Effector memory CD8-positive, alpha-beta T cell (primary cell): ENCODE measurements at regions not wholly inside any gene's neighbourhood (a gene's known extent, or its start where the extent isn't known, plus 50 kb on each side); places are given as distances from the start of the nearest gene placed in this dataset.

Experiments used
- ATAC-seq: fragments of 150-1000 bp; cut with Tn5 transposase; replicated peaks from 2 replicates; pipeline ENCODE4 v1.10.0; 2021; ENCODE audit warnings: mild to moderate bottlenecking, moderate library complexity
- DNase-seq, 3 experiments: peaks; one replicate each; pipeline ENCODE4 v3.0.0; 2021
- H3K27ac Mint-ChIP-seq, 2 donors: one replicate each; pipeline ENCODE4 v1.8.0; 2022; ENCODE audit warnings: mild to moderate bottlenecking in 2 of 2, mixed read lengths in 2 of 2, moderate library complexity in 2 of 2
- H3K27me3 Mint-ChIP-seq, 2 donors: one replicate each; pipeline ENCODE4 v1.8.0; 2022; ENCODE audit warnings: mixed read lengths in 2 of 2
- H3K36me3 Mint-ChIP-seq: one replicate; pipeline ENCODE4 v1.8.0; 2022; ENCODE audit warnings: mild to moderate bottlenecking, moderate library complexity, mixed read lengths; ENCODE audit not compliant: insufficient read depth
- H3K4me1 Mint-ChIP-seq, 2 donors: one replicate each; pipeline ENCODE4 v1.8.0; 2022; ENCODE audit warnings: low read depth in 2 of 2, mixed read lengths in 2 of 2
- H3K4me3 Mint-ChIP-seq, 2 donors: one replicate each; pipeline ENCODE4 v1.8.0; 2022; ENCODE audit warnings: mild to moderate bottlenecking in 2 of 2, mixed read lengths in 2 of 2, moderate library complexity in 2 of 2
- H3K9me3 Mint-ChIP-seq, 2 donors: one replicate each; pipeline ENCODE4 v1.8.0; 2022; ENCODE audit warnings: mixed read lengths in 2 of 2

DNA sequence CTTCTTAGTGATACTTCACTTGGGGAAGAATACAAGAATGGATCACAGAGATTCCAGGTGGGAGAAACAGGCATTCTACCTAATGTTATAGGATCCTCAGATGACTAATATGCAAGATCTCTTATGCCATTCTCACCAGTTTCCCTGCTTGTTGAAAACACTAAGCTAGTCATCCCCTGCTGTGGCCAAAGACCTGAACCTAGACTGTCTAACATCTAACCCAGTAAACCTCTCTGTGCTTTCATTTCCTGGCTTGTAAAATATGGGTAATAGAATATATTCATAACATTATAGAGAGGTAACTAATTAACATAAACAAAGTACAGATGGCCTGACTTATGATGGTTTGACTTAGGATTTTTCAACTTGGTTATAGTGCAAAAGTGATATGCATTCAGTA, 776.3 kb downstream of the TUSC7 start:
- Mint-ChIP-seq H3K9me3 (peaks cover 5 to 9% of the 10 kb centered on the region in 2 donors), H3K27ac (no peak overlapping the region), H3K36me3 (no peaks in the 10 kb centered on the region), H3K4me1 (no peaks in the 10 kb centered on the region), H3K4me3 (no peak overlapping the region), H3K27me3 (no peaks in the 10 kb centered on the region)
- ATAC-seq (no peak), DNase-seq (no peak)

DNA sequence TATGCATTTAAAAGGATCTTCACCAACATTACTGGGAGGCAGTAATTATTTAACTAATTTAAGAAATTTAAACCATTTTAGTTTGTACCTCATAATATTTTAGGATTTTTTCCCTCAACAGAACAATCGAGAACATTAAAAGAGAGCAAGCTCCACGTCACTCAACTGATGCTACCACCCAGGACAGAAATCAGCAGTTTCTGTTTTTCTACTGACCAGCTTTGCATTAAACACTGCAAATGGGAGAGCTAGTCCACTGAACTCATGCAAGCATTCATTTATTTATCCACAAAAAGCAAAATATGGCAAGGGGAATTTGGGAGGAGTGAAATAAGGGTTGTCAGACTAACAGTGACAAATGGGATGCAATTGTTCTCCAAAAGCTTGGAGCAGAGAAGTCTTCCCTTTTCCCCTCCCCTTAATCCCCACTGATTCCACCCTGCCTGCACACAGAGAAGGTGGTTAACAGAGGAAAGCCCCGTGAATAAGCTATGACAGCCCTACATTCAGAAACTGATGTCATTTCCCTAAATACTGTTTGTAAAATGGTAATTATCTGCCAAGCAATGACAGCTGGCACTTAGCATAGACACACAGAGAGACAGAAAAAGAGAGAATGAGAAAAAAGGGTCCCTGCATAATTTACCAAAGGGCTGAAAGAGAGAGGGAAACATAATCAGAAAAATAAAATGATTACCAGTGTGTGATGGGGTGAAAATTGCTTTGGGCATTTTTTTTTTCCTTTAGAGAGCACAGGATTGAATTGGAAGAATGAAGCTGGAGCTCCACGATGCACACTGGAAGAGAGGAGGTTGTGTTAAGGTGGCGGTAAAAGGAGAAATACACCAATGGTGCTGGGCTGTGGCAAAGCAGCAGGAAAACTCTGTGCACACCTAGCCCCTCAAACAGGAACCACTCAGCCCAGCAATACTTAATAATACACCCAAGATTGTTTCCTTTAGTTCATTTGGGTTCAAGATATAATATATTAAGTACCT, 777.4 kb downstream of the TUSC7 start:
- no peaks in the 10 kb centered on the region for H3K4me1 Mint-ChIP-seq
- H3K36me3 Mint-ChIP-seq: no peaks in the 10 kb centered on the region
- H3K9me3 Mint-ChIP-seq: peaks cover 2 to 9% of the 10 kb centered on the region in 2 donors
- H3K27ac Mint-ChIP-seq: no peak overlapping the region
- ATAC-seq (no peak), DNase-seq (no peak)
- H3K27me3 Mint-ChIP-seq: no peaks in the 10 kb centered on the region
- H3K4me3 Mint-ChIP-seq: no peak overlapping the region

DNA sequence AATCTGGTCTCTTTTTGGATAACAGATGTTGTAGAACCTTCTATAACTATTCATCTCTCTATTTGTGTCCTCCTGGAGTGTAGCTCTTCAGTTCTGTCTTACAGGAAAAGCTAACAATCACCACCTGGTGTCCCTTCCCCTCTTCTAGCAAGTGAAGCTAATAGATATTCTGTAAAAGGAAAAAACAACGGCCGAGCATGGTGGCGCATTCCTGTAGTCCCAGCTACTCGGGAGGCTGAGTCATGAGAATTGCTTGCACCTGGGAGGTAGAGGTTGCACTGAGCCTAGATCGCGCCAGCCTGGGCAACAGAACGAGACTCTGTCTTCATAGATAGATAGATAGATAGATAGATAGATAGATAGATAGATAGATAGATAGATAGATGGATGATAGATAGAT, 779.4 kb downstream of the TUSC7 start:
- H3K4me1 Mint-ChIP-seq: no peaks in the 10 kb centered on the region
- no peak overlapping the region for H3K27ac Mint-ChIP-seq
- DNase-seq (no peak), ATAC-seq (no peak)
- no peaks in the 10 kb centered on the region for H3K27me3 Mint-ChIP-seq
- peaks cover 2% of the 10 kb centered on the region in 2 donors for H3K9me3 Mint-ChIP-seq
- no peaks in the 10 kb centered on the region for H3K36me3 Mint-ChIP-seq
- no peak overlapping the region for H3K4me3 Mint-ChIP-seq

- ATAC-seq (no peak), DNase-seq (no peak)
- H3K4me1 Mint-ChIP-seq: no peaks in the 10 kb centered on the region
- H3K9me3 Mint-ChIP-seq: peaks cover 0 to 2% of the 10 kb centered on the region in 2 donors
- H3K4me3 Mint-ChIP-seq: no peak overlapping the region
- H3K27me3 Mint-ChIP-seq: no peaks in the 10 kb centered on the region
- H3K36me3 Mint-ChIP-seq: no peaks in the 10 kb centered on the region
- H3K27ac Mint-ChIP-seq: no peak overlapping the region
These were observed 780.1 kb downstream of the TUSC7 start for GRCh38 chr3:117489663-117490079.

- H3K36me3 Mint-ChIP-seq: no peaks in the 10 kb centered on the region
- no peak for ATAC-seq
- H3K27me3 Mint-ChIP-seq: no peaks in the 10 kb centered on the region
- H3K27ac Mint-ChIP-seq: no peak overlapping the region
- H3K4me3 Mint-ChIP-seq: no peak overlapping the region
- H3K4me1 Mint-ChIP-seq: no peaks in the 10 kb centered on the region
- DNase-seq: no peak
- peaks cover 0 to 2% of the 10 kb centered on the region in 2 donors for H3K9me3 Mint-ChIP-seq
These were observed 781.1 kb downstream of the TUSC7 start for GRCh38 chr3:117490716-117491115.

- DNase-seq (no peak), ATAC-seq (no peak)
- Mint-ChIP-seq H3K9me3 (peaks cover 0 to 6% of the 10 kb centered on the region in 2 donors), H3K27me3 (no peaks in the 10 kb centered on the region), H3K4me3 (no peak overlapping the region), H3K27ac (no peak overlapping the region), H3K36me3 (no peaks in the 10 kb centered on the region), H3K4me1 (no peaks in the 10 kb centered on the region)
These were observed 786.0 kb downstream of the TUSC7 start for GRCh38 chr3:117495620-117496019.

GRCh38 chr3:117499189-117499870, 789.8 kb downstream of the TUSC7 start:
- Mint-ChIP-seq H3K4me1 (no peaks in the 10 kb centered on the region), H3K27ac (no peak overlapping the region), H3K36me3 (no peaks in the 10 kb centered on the region), H3K27me3 (no peaks in the 10 kb centered on the region), H3K9me3 (peaks cover 0 to 11% of the 10 kb centered on the region in 2 donors), H3K4me3 (no peak overlapping the region)
- no peak for DNase-seq
- ATAC-seq: no peak

- no peaks in the 10 kb centered on the region for H3K27me3 Mint-ChIP-seq
- H3K9me3 Mint-ChIP-seq: peaks cover 10 to 17% of the 10 kb centered on the region in 2 donors
- ATAC-seq: no peak
- no peak for DNase-seq
- H3K36me3 Mint-ChIP-seq: no peaks in the 10 kb centered on the region
- no peak overlapping the region for H3K4me3 Mint-ChIP-seq
- no peaks in the 10 kb centered on the region for H3K4me1 Mint-ChIP-seq
- no peak overlapping the region for H3K27ac Mint-ChIP-seq
These were observed 798.4 kb downstream of the TUSC7 start for GRCh38 chr3:117507958-117508357.

- Mint-ChIP-seq H3K27me3 (no peaks in the 10 kb centered on the region), H3K27ac (no peak overlapping the region), H3K36me3 (no peaks in the 10 kb centered on the region), H3K4me3 (no peak overlapping the region), H3K4me1 (no peaks in the 10 kb centered on the region), H3K9me3 (peaks cover 10 to 17% of the 10 kb centered on the region in 2 donors)
- no peak for DNase-seq
- ATAC-seq: no peak
These were observed 800.3 kb downstream of the TUSC7 start for GRCh38 chr3:117509858-117510257.

- Mint-ChIP-seq H3K9me3 (peaks cover 10 to 17% of the 10 kb centered on the region in 2 donors), H3K36me3 (no peaks in the 10 kb centered on the region), H3K27ac (no peak overlapping the region), H3K4me1 (no peaks in the 10 kb centered on the region), H3K27me3 (no peaks in the 10 kb centered on the region), H3K4me3 (no peak overlapping the region)
- ATAC-seq (no peak), DNase-seq (no peak)
These were observed 800.8 kb downstream of the TUSC7 start for GRCh38 chr3:117510396-117510795.

DNA sequence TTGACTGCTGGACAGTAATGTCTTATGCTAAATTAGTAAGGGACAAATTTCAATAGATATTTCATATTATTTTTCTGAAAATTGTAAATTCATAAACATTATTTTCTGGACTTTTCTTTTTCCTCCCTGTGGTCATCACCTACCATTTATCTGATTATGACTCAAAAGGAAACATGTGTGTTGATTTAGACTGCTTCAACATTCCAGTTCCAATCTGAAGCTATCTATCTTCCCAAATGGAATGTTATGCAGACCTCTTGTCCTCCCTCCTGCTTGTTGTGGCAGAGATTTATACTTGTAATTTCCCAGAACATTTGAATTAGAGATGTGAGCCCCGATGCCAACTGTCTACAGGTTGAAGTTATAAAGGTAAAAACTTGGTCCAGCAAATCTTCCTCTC, 803.4 kb downstream of the TUSC7 start:
- Mint-ChIP-seq H3K4me1 (no peaks in the 10 kb centered on the region), H3K36me3 (no peaks in the 10 kb centered on the region), H3K27me3 (no peaks in the 10 kb centered on the region), H3K27ac (no peak overlapping the region), H3K9me3 (peaks cover 5 to 9% of the 10 kb centered on the region in 2 donors), H3K4me3 (no peak overlapping the region)
- DNase-seq (no peak), ATAC-seq (no peak)

DNA sequence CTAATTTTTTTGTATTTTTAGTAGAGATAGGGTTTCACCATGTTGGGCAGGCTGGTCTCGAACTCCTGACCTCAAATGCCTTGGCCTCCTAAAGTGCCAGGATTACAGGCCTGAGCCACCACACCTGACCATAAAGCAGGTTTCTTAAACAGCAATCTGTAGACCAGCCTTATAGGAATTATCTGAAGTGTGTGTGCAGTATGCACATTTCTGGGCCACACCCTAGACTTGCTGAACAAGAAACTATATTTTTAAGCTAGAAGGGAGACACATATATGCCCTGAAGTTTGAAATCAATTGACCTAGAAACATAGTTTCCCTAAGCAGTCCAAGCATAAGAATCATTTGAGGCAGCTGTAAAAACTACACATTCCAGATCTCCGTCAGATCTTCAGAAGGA, 805.7 kb downstream of the TUSC7 start:
- no peaks in the 10 kb centered on the region for H3K36me3 Mint-ChIP-seq
- H3K4me1 Mint-ChIP-seq: no peaks in the 10 kb centered on the region
- no peak for ATAC-seq
- DNase-seq: no peak
- no peak overlapping the region for H3K4me3 Mint-ChIP-seq
- H3K27ac Mint-ChIP-seq: no peak overlapping the region
- no peaks in the 10 kb centered on the region for H3K9me3 Mint-ChIP-seq
- H3K27me3 Mint-ChIP-seq: no peaks in the 10 kb centered on the region

DNA sequence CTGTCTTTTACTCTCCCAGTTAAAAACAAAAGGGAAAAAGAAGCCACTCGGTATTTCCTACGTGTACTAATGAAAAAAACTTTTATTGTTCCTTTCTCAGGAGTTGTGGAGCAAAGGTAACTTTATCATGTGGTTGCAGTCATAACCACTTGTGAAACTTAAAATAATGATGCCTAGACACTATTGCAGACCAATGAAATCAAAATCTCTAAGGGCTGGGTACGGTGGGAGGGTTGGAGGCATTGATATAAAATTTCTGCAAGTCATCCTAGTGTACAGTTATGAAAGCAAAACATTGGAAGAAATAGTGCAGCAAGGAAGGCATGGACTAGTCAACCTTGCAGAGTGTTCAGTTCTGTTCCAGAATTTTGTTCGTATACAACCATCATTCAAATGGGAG, 808.8 kb downstream of the TUSC7 start:
- no peak overlapping the region for H3K4me3 Mint-ChIP-seq
- no peaks in the 10 kb centered on the region for H3K4me1 Mint-ChIP-seq
- H3K27me3 Mint-ChIP-seq: no peaks in the 10 kb centered on the region
- no peak for DNase-seq
- H3K9me3 Mint-ChIP-seq: peaks cover 5 to 6% of the 10 kb centered on the region in 2 donors
- no peak overlapping the region for H3K27ac Mint-ChIP-seq
- H3K36me3 Mint-ChIP-seq: no peaks in the 10 kb centered on the region
- no peak for ATAC-seq

GRCh38 chr3:117519776-117520175, 810.2 kb downstream of the TUSC7 start:
- DNase-seq (no peak), ATAC-seq (no peak)
- H3K27ac Mint-ChIP-seq: no peak overlapping the region
- no peaks in the 10 kb centered on the region for H3K27me3 Mint-ChIP-seq
- H3K36me3 Mint-ChIP-seq: no peaks in the 10 kb centered on the region
- H3K4me3 Mint-ChIP-seq: no peak overlapping the region
- H3K9me3 Mint-ChIP-seq: peaks cover 6 to 9% of the 10 kb centered on the region in 2 donors
- no peaks in the 10 kb centered on the region for H3K4me1 Mint-ChIP-seq
